GM19043 (cell line): ENCODE measurements at regions not wholly inside any gene's neighbourhood (a gene's known extent, or its start where the extent isn't known, plus 50 kb on each side); places are given as distances from the start of the nearest gene placed in this dataset.

Experiments
- ATAC-seq: cut with Tn5 transposase; IDR thresholded peaks from one replicate; pipeline ENCODE4 v1.9.1; 2021; ENCODE audit warnings: low read depth; ENCODE audit not compliant: unreplicated experiment

- ATAC-seq: no peak
Observed at GRCh38 chr7:17716816-17717215, 223.5 kb downstream of the SNX13 start.

GRCh38 chr7:17719998-17720397, 220.3 kb downstream of the SNX13 start:
- ATAC-seq: no peak

GRCh38 chr7:17721736-17722285, 218.5 kb downstream of the SNX13 start:
- no peak for ATAC-seq

- ATAC-seq: no peak
Observed at GRCh38 chr7:17722798-17723197, 217.5 kb downstream of the SNX13 start.

GRCh38 chr7:17725821-17726220, 214.5 kb downstream of the SNX13 start:
- ATAC-seq: no peak

GRCh38 chr7:17732083-17732482, 208.2 kb downstream of the SNX13 start:
- no peak for ATAC-seq
